IPS-18c (cell line): ENCODE measurements at regions not wholly inside any gene's neighbourhood (a gene's known extent, or its start where the extent isn't known, plus 50 kb on each side); places are given as distances from the start of the nearest gene placed in this dataset.

ENCODE experiments used
- H3K4me3 ChIP-seq: 2 replicates; pipeline ENCODE4 v1.7.0; 2013; ENCODE audit warnings: low read depth, mild to moderate bottlenecking, low read length, moderate library complexity; ENCODE audit not compliant: insufficient read depth
- H3K9me3 ChIP-seq: one replicate; pipeline ENCODE4 v1.6.1; 2013; ENCODE audit warnings: mild to moderate bottlenecking, low read length, moderate library complexity; ENCODE audit not compliant: control insufficient read depth, insufficient read depth

DNA sequence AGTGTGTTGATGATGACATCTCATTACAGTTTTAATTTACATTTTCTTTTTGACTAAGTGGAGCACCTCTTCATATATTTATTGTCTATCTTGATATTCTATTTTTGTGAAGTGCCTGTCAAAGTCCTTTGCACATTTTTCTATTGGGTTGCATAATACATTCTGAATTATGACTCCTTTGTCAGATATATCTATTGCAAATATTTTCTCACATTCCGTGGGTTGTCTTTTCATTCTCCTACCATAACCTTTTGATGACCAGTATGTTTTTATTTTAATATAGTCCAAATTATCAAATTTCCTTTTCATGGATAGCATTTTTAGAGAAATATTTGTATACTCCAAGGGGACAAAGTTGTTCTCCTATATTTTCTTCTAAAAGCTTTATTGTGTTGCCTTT is 126.4 kb downstream of the PJA1 start:
- no peak overlapping the region for H3K4me3 ChIP-seq

DNA sequence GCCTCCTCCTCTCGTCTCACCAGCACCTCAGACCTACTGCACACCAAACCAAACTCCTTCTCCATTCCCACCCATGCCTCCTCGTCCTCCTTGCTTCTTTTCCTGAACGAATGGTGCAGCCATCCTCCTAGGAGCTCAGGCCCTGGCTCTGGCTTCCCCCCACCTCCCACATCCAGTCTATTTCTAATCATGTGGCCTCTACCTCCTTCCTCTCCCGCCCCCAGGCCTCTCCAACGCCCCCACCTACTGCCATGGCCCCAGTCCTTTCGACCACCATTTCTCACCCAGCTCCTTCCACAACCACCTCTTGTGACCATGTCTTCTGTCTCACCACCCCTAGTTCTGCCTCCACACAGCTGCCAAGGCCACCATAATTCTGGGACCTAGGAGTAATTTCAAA is 127.1 kb downstream of the PJA1 start:
- Histone ChIP-seq H3K4me3 (no peak overlapping the region), H3K9me3 (peaks cover 6% of the 10 kb centered on the region)

More for the DNA sequence above, 126.4 kb downstream of the PJA1 start:
- H3K9me3 ChIP-seq = peaks cover 6% of the 10 kb centered on the region

DNA sequence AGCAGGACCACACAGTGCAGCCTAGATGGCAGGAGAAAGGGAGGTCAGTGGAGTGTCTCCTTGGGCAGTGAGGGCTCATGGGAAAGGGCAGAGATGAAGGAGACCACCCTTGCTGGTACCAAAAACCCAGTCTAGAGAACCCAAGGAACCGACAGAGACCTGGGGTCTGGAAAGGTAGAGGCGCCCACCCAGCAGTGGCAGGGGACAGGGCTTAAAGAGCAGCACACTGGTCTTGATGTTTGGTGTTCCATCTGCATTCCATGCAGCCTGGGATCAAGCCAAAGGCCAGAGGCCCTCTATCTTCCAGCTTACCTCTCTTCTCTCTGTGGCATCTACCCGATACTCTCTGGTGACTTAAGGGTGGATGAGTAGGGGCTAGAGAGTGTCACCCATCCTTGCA is 127.5 kb downstream of the PJA1 start:
- H3K4me3 ChIP-seq = no peak overlapping the region
- H3K9me3 ChIP-seq = peaks cover 6% of the 10 kb centered on the region

DNA sequence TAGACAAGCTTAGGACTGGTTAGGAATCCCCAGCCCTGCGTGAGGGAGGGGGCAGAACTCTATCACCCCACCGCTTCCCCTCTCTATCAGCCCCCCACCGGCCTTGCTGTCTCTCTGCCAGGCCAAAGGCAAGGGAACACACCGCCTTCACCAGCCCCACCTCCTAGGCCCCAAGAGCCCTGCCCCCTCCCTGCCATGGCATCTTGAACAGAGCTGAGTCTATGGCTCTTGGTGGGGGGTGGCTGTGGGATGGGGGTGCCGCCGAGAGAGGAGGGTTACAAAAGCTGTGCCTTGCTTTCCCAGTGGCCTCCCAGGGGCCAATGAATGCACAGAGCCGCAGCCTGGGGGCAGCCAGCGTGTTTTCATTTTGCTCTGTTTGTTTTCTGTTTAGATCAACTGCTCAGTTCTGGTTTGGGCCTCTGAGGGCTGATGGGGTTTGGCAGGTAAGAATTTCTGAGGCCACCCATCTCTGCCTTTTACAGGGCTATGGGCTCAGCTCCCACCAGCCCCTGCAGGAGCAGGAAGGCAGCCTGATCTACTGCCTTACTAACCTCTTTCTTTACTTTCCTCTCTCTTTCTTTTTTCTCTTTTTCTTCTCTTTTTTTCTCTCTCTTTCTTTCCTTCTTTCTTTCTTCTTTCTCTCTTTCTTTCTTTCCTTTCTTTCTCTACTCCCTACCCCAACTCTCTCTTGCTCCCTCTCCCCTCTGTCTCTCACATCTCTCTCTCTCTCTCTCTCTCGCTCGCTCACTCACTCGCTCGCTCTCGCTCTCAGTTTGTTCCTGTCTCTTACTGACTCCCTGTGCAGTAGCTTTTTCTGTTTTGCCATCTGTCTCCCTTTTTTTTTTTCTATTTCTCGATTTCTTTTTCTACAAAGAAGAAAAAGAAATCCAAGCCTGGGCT is 128.3 kb downstream of the PJA1 start:
- Histone ChIP-seq H3K4me3 (no peak overlapping the region), H3K9me3 (peaks cover 6% of the 10 kb centered on the region)

GRCh38 chrX:69034451-69034850 is 130.8 kb downstream of the PJA1 start:
- H3K4me3 ChIP-seq = no peak overlapping the region
- H3K9me3 ChIP-seq = peaks cover 7% of the 10 kb centered on the region

GRCh38 chrX:69033936-69034335 is 131.3 kb downstream of the PJA1 start:
- H3K9me3 ChIP-seq = peaks cover 8% of the 10 kb centered on the region
- H3K4me3 ChIP-seq = no peak overlapping the region

GRCh38 chrX:69032601-69033000 is 132.7 kb downstream of the PJA1 start:
- H3K9me3 ChIP-seq = peaks cover 6% of the 10 kb centered on the region
- H3K4me3 ChIP-seq = no peak overlapping the region

DNA sequence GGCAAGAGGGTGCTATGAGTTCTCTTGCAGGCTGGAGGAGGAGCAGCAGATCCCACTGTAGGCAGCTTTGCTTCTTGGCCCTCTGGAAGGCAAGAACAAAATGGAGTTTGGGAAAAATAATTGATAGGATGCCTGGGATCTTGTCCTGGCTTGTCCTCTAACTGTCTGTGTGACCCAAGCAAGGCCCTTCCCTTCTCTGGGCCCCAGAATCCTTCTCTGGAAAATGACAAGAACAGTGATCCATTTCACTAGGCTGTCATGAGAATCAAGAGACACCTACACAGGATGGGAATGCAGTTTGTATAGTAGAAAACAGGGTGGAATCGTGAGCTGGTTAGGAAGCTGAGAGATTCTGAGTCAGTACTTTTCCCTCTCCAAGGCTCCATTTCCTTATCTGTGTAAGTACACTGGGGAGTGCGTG is 133.3 kb downstream of the PJA1 start:
- Histone ChIP-seq H3K9me3 (peaks cover 2% of the 10 kb centered on the region), H3K4me3 (no peak overlapping the region)

DNA sequence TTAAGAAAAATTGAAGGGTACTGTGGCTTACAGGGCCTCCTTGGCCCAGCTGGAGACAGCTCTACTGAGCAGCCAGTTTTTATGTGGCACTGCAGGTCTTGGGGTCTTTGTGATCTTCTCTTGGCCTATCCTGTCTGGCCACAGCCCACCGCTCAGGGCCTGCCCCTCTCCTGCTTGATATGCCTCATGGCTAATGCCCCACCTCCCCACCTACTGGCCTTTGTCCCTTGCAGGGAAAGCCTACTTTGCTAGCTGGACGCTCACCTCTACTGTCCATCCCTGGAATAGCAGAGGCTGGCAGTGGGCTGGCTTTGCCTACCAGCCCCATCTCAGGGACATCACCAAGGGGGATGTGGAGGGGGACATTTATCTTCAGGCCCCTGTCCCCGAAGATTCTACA is 134.1 kb downstream of the PJA1 start:
- Histone ChIP-seq H3K4me3 (no peak overlapping the region), H3K9me3 (peaks cover 2% of the 10 kb centered on the region)

- Histone ChIP-seq H3K4me3 (no peak overlapping the region; the same call in 1 of the 2 replicates), H3K9me3 (peaks cover 5% of the 10 kb centered on the region)
Measured at GRCh38 chrX:69029771-69030170, 135.5 kb downstream of the PJA1 start.

DNA sequence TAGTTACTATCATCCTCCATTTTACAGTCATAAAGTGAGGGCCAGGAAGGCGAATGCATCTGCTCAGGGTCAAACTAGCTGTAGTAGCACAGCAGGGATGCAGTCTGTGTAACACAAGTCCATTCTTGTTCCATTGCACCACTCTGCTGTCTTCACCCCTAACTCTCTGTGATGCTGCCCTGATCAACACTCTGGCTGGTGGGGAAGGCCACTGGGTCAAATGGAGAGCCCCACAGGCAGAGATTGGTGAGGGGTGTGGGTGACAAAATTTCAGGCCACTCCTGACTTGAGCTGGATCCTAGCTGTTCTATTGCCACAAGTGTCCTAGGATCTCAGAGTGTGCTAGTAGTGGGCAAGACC is 136.5 kb downstream of the PJA1 start:
- H3K4me3 ChIP-seq = no peak overlapping the region; the same call in 1 of the 2 replicates
- peaks cover 5% of the 10 kb centered on the region for H3K9me3 ChIP-seq

DNA sequence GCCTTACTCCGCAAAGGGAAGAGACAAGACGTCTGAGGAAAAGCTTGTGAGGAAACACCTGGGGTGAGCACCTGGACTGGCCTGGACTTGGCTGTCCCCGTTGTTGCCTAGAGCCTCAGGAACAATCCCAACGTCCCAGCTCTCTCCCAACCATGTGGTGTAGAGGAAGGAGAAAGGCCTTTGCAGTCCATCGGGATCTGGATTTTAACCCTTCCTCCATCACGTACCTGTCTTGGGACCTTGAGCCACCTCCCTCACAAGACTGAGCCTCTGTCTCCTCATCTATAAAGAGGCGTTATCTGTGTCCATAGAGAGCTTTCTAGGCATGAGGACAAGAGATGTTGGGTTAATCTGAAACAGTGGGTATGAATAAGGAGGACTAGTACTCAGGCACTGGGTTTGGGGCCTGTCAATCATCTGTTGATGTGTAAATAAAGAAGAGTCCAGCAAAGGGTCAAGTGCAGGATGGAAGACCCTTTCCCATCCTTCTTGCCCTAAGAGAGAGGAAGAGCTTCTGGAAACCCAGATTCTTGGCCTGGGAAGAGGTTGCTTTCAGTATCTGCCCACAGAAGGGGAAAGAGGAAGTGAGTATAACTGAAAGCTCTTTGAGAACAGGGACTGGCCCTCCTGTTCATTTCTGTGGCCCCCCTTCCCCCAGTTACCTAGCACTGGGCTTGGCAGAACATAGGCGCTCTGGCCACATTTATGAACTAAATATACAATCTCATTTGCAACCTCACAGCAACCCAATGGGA is 137.1 kb downstream of the PJA1 start:
- H3K9me3 ChIP-seq = peaks cover 5% of the 10 kb centered on the region
- H3K4me3 ChIP-seq = no peak overlapping the region; the same call in 1 of the 2 replicates

GRCh38 chrX:69027181-69028005 is 137.9 kb downstream of the PJA1 start:
- H3K4me3 ChIP-seq = no peak overlapping the region
- peaks cover 5% of the 10 kb centered on the region for H3K9me3 ChIP-seq

- peaks cover 5% of the 10 kb centered on the region for H3K9me3 ChIP-seq
- H3K4me3 ChIP-seq = no peak overlapping the region
Measured at GRCh38 chrX:69025802-69026301, 139.4 kb downstream of the PJA1 start.

DNA sequence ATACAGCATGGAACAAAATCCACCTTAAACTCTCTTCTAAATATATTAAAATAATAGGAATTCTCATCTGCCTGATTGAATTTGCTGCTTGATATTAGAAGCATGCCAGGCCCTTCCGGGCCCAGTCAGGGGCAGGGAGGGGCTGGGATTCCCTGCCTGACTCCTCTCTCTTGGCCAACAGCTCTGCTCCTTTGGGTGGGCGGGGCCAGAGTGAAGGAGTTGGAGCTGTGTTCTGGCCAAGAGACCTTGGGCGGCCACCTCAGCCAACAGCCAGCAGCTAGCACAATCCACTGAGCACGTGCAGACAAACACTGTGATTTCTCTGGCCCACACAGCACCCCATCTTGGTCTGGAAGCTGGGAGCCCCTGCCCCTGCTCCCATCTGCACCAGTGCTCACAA is 140.3 kb downstream of the PJA1 start:
- no peak overlapping the region for H3K4me3 ChIP-seq
- H3K9me3 ChIP-seq = peaks cover 5% of the 10 kb centered on the region

DNA sequence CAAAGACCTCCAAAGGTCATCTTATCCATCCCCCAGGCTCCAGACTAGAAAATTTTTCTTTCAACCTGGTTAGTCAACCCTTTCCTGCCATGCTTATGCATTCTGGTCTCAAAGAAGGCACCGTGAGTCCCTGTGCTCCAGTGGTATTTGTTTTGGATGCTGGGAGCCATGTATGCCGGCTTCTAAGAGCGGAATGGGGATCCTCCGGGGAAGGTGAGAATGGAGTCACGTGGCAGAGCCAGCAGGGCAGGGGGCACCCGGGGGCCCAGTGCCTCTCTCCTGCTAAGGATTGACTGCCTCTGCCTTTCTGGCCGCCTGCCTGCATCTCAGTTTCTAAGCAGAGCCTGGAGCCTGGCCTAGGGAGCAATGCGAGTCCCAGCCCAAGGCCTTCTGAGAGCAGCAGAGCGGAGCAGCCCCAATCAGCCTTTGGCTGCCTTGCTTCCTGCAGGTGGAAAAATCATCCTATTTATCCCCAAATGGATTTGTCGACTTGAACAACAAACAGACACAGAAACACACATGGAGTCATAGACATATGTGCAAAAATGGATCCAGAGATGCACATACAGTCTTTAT is 141.0 kb downstream of the PJA1 start:
- no peak overlapping the region for H3K4me3 ChIP-seq
- H3K9me3 ChIP-seq = peaks cover 2% of the 10 kb centered on the region

DNA sequence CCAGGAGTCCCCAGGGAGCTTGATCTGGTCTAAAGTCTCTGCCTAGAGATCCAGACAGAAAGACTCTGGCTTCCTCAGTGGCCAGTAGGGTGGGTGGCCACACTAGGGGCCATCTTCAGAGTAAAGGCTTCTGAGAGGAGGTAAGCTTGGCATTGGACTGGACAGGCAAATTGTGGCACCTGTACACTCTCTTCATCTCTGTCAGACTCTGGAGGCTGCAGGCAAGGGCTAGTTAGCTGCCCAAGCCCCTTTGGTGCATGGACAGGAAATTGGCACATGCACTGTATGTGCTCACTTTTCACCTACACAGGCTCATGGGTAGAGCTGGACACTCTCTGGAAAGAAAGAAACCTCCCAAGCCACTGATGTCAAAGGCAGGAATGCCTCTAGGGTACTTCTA is 142.8 kb downstream of the PJA1 start:
- Histone ChIP-seq H3K9me3 (peaks cover 5% of the 10 kb centered on the region), H3K4me3 (no peak overlapping the region)
